GM21367 (cell line): ENCODE measurements at regions not wholly inside any gene's neighbourhood (a gene's known extent, or its start where the extent isn't known, plus 50 kb on each side); places are given as distances from the start of the nearest gene placed in this dataset.
"Not testable (repeated sequence)": the region's sequence is repeated elsewhere in the genome, so short reads cannot be mapped to it uniquely, and the experiment has no call there.

Experiments used
- ATAC-seq: cut with Tn5 transposase; IDR thresholded peaks from one replicate; pipeline ENCODE4 v1.9.1; 2021; ENCODE audit not compliant: unreplicated experiment

DNA sequence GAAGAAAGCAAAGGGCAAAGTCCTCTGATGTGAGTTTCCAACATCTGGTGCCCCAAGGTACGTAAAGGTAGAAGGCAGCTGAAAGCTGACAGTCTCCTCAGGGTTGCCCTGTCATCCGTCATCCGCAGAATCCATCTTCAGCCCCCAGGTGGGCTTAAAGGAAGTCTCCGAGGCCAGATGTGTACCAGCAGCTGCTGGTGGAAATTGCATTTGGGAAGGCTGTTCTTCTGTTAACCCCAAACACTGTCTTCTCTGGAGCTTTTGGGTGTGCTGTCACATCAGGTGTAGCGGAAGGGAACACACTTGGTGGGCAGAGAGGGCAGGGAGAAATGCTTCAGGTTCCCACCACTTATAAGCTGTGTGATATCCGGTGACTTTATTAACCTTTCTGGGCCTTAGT lies 310.0 kb upstream of the GATB start:
- ATAC-seq = no peak

DNA sequence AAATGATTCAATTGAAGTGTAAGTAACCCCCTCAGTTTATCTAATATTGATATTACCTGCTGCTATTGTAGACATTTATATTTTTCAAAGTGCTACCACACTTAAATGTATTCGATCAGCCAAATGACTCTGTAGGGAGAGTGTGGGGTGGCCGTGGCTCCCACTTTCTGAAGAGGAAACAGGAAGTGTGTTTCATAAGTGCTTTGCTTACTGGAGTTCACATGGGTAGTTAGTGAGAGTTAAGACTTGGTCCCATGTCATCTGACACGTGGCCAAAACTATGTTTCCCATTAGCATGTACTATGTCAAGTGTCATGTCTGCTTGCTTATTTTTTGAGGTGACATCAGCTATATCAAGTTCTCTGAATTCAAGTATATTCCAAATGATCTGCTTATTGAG lies 308.1 kb upstream of the GATB start:
- no peak for ATAC-seq

DNA sequence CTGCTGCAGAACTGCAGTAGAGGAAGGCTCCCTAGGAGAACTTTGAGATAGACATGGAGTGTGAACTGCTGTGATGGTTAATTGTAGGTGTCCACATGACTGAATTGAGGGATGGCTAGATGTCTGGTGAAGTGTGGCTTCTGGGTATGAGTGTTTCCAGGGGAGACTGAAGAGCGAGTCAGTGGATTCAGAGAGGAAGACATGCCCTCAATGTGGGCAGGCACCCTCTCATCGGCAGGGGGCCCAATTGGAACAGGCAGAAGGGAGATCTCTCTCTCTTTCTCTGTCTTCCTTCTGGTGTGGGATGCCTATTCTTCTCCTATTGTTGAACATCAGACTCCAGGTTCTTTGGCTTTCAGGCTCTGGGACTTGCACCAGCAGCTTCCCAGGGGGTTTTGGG lies 304.7 kb upstream of the GATB start:
- no peak for ATAC-seq

DNA sequence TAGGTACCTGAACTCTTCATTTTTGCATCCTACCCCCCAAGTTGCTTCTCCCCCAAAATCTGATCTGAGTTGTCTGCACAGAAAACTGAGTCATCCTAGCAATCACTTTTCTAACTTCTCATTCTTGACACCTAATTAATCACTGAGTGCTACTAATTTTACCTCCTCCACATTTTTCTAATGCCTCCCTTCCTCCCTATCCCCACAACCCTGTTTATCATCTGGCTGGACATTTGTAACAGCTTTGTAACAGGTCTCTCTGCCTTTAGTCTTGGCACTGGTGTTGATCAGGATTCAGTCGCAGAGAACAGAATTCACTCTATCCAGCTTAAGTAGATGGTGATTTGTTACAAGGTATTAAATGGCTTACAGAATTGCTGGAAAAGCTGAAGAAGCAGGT lies 303.9 kb upstream of the GATB start:
- no peak for ATAC-seq

DNA sequence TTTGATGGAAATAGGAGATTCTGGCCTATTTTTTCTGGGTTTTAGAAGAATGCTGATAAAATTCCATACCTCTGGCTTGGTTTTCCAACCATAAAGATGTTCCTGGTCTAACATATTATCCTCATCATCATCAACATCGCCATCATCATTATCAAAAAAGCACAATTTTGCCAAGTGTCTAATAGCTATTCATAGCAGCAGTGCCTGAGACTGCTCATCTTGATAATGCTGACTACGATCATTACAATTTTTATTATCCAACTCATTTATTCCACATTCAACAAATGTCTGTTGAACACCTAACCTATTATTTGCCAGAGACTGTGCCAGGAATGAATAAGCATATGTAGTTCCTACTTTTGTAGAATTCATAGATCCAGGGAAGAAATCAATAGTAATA lies 303.5 kb upstream of the GATB start:
- no peak for ATAC-seq

DNA sequence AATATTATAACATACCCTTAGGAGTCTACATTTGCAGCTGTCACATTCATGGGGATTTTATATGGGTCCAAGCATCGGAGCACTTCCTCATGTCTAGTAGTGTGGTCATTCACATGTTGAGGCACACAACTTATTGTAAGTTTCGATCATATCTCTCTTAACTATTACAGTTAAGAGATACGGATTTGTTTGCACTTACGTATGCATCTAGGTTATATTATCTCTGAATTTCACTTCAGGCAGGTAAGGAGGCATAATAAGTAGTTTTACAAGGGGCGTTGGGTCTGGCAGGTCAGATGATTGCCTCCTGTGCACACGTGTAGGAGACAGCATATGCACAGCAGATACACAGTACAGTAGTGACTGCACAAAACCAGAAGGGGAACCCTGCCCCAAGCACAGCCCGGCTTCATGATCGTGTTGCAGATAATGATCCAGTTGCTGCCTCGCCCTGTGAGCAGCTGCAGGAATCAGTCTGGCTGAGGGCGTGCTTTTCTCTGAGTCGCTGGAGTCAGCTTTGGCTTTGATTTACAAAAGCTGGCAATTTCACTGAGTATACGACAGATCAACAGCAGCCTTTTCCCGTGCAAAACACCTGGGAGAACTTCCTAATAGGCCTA lies 302.9 kb upstream of the GATB start:
- ATAC-seq = no peak

DNA sequence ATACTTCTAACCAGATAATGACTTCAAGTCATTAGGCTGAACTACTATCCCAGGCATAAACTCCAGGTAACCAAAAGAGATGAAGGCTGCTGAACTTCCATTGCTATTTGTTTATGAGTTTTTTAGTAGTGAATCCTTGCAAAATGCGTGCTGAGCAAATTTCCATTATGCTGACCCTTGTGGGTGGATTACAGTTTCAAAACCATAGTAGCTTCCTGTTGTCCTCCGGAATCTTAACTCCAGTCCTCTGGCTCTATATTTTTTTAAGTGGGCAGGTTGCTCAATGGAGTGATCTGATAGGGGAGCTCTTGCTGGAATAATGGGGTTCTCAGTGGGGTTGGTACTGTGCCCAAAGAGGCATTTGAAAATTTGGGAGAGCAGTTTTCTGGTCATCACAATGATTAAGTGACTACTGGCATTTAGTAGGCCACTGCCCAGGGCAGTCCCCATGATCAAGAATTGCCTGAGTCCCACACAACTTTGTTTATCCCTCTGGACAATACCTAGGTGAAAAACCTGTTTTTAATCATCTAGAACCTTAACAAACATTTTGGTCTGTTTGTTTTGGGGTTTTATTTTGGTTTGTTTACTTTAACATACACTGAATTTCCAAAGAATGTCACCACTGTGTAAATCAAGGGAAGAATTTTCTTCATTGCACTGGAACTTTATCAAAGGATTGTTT lies 302.3 kb upstream of the GATB start:
- ATAC-seq = no peak

DNA sequence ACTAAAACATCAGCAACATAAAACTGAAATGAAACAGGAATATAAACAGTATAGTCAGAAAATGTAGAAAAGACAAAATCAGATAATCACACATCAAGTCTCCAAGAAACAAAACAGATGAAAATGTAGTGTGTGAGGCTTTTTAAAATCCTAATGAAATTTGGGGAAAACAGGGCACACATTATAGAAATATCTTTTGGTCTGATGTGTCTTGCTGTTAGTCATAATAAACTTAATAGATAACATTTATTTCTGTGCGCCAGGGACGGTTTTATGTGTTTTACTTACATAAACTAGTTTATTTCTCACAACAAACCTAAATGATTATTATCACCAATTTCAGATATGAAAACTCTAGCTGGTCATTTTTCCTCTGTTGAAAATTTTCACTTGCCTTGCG lies 293.9 kb upstream of the GATB start:
- ATAC-seq = no peak

DNA sequence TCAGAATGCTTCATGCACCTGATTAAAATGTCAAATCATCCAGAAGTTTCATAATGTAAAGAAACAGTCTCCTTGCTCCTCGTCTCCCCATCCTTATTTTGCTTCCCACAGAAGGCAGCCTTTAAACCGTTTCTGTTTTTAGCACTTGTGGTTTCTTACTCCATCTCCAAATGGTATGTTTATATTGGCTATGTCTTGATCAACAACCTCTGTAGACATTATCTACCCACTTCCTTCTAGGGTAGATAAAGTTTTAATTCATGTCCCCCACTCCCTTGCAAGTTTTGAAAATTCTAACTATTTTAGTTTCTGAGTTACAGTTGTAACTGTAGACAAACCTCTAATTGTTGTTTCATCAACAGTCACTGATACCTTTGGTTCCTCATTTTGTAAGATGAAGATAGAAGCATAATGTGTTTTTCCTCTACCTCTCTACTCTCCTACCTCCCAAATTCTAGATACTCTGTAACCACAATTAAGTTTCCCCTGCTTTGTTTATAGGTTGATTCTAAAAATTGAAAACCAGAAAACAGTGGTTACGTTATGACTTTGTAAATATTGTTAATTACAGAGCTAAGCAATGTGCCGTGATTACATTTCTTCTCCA lies 291.7 kb upstream of the GATB start:
- no peak for ATAC-seq

DNA sequence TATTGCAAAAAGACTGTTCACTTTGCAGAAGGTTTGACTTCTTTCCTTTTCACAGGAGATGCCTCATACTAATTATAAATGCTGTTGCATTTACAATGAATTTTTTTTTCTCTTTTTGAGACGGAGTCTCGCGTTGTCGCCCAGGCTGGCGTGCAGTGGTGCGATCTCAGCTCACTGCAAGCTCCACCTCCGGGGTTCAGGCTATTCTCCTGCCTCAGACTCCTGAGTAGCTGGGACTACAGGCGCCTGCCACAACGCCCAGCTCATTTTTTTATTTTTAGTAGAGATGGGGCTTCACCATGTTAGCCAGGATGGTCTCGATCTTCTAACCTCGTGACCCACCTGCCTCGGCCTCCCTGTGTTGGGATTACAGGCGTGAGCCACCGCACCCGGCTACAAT lies 290.5 kb upstream of the GATB start:
- not testable (repeated sequence) for ATAC-seq

DNA sequence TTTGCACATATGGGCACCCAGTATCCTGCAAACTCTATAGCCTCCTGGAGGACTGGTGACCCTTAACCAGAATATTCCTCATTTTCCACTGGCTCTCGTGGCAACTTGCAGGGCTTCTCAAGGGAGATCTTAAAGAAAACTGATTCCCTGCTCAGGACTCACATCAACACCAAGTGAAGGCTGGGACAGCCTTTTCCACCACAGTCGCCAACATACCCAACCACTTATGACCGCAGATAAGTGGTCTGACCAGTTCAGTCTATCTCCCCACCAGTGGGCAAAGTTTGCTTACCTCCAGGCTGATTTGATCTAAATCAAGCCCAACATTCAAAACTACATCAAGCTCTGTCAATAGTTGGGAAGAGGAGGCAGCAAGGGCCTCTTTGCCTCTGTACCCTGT lies 289.3 kb upstream of the GATB start:
- ATAC-seq = no peak

DNA sequence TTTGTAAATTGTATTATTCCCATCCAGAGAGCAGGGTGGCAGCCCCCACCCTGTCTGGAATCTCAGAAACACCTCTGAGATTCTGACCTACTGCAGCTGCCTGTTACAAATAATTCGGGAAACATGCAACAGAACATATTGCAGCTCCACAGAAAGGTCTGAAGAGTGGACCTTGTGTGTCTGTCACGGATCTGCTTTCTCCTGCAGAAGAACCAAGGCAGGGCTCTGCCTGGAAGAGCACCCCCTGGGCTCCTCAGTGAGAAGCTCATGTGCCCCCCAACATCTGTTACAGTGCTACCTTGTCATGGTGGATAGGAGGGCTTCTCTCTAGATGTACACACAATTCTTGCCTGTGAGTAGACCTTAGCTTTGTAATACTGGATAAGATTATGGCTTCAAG lies 286.6 kb upstream of the GATB start:
- no peak for ATAC-seq

DNA sequence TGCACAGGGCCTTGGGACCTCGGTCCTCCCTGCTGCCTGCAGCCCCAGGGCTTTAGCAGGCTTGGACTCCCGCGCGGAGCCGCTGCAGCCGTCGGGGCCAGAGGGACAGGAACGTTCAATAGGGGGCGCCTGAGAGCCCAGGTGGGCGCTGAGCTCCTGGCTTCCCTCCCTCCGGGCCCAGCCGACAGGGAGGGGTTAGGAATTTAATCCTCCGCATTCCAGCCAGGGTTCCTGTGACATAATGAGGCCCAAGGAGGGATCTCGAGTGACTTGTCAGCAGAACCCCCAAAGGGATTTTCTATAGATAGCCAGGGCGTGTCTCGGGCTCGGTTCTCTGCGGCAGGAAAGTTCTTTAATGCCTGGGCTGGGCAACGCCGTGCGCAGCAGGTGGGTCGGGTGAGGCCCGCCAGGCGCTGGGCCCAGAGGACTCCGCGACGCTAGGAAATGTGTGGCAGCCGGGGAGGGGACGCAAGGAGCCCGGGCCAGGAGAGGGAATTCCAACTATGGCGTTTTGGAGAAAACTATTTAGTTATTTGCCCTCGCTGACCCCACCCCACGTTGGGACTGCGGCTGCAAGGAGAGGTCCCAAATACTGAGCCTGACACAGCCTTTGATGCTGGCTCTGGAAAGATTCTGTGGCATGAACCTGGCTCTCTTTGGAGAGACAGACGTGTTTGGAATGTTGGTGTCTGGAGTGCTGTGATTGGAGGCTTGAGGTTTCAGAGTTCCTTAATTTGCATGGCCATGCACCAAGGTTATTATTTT lies 285.2 kb upstream of the GATB start:
- ATAC-seq = peak; percentile 64

DNA sequence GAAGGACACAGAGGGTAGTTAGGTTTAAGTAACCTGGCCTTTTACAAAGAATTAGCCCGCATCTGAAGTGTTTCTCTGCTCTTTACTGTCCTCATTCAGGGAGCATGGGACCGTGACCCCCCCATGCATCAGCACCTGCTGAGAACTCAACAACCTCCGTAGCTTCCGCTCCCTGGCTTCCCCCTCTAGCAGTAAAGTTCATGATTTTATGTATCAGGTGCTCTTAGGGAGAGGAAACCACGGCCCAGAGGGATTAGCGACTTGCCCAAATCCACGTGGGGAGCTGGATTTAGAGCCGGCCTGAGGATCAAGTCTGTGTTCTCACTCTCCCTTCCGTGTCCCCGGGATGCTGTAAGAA lies 284.6 kb upstream of the GATB start:
- ATAC-seq = no peak

DNA sequence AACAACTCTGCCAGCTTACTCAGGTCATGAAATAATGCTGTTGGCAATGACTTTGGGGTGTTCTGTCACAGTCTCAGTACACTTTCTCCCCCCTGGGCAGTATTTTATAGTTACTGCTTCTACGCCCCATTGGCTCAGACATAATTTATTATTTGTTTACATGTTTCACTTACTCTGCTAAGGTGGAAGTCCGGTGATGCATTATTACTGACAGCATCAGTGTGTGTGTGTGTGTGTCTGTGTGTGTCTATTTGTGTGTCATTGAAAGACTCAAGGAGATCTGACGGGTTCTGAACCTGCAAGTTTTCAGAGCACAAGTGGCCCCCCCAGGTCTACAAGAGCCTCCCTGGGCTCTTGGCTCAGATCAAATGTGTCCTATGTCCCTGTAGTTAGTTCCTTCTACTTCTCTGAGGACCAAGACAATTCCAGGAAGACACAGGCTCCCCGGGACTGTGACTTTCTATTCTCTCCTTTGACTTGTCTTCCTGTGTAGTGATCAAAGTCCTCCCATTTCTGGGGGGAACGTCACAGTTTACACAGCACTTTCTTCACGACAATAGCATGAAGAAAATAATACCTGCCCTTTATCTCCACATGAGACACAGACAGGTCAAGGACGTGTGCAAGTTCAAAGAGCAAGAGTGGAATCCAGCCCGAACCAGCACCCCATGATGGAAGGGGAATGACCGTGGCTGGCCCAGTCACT lies 283.7 kb upstream of the GATB start:
- no peak for ATAC-seq

DNA sequence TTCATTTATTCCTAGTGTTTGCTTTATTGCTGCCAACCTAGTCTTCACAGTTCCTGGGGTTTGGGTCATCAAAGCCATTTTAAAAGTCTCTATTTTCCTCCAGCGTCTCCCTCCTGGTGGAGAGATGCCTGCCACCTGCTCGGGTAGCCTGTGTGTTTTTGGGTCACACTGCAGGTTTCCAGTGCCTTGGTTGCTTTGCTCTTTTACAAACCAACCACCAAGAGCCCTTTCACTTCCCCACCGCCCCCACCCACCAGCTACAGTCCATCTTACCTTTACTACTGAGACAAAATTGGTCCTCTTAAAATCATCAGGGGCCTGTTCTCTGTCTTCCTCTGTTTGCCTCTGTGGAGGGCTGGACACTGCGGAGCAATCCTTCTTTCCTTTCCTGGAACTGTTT lies 280.5 kb upstream of the GATB start:
- ATAC-seq = no peak

DNA sequence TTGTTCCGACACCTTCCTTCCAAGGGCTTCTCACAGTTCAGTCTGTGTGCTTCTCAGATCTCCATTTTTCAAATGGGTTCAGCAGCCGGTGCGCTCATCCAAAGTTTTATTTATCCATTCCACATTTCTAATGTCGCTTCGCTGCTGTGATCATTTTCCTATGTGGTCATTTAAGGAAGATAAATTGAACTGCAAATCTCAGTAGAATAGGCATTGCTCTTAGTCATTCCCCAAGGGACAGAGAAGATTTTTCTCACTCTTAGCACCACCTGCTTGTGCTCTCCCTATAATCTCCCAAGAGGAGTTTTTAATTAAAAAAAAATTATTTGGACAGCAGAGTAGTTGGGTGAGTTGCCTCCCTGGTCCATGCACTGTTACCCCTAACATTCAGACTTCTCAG lies 278.9 kb upstream of the GATB start:
- no peak for ATAC-seq

DNA sequence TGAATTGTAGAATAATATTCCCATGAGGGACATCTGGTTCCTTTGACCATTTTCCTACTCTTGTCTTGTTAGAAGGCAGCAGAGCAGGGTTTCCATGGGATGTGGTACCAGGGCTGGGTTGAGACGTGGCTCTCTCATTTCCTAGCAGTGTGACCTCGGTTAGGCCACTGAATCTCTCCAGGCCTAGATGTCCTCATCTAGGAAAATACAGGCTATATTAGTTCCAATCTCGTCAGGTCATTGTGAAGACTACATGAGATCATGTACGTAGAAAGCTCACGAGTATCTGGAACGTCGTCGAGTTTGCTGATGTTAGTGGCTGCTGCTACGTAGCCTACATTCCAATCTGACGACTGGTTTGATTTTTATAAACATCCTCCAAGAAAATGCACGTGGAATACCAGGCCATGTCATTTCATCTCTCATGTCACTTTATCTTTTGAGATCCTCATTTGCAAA lies 278.2 kb upstream of the GATB start:
- no peak for ATAC-seq

DNA sequence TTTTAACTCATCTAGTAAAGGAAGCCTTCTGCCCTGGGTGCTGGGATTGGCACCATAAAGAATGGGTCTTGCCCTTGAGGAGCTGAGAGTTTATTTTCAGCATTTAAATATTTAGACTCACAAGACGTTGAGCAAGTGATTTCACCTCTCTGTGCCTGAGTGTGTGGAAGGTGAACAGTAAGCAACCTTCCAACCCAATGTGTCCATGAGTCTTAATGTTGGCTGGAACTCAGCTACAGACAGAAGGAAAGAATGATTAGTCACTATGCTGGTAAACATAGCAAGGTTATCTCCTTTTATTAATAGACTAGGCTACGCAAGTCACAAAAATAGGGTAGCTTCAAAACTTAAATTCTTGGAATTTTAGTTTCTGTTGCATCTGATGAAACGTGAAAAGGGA lies 277.4 kb upstream of the GATB start:
- no peak for ATAC-seq

DNA sequence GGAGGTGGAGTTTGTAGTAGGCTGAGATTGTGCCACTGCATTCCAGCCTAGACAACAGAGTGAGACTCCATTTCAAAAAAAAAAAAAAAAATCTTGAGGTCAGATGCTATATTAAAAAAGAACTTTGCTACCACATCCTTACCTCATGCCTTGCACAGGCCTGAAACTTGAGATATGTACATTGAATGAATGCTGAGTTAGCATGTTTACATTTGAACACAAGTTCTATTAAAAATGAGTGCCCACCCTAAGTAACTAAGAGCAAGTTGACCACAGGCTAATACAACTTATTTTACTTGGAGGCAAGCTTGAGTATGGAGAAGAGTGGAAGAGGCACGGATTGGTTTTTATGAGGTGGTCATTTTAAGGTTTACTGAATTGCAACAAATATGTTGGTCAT lies 276.6 kb upstream of the GATB start:
- ATAC-seq = no peak

DNA sequence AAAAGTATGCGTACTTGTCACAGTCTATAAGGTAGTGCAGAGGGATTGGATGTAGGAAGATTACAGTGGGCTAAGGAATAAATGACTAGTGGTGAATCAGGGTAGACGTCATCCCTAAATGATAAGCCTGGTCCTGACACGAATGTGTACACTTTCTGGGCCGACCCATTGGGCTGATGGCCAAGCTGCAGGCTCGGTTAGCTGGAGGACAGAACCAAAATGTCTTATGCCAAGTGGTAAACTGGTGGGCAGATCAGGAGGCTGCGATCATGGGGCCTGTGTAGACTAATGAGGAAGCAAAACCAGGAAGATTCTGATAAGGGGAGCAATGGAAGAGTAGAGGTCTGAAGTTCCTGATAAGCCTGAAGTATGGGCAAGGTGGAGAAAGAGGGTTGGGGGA lies 272.8 kb upstream of the GATB start:
- ATAC-seq = no peak
